ENCODE measurements at regions not wholly inside any gene's neighbourhood (a gene's known extent, or its start where the extent isn't known, plus 50 kb on each side); places are given as distances from the start of the nearest gene placed in this dataset.

DNA sequence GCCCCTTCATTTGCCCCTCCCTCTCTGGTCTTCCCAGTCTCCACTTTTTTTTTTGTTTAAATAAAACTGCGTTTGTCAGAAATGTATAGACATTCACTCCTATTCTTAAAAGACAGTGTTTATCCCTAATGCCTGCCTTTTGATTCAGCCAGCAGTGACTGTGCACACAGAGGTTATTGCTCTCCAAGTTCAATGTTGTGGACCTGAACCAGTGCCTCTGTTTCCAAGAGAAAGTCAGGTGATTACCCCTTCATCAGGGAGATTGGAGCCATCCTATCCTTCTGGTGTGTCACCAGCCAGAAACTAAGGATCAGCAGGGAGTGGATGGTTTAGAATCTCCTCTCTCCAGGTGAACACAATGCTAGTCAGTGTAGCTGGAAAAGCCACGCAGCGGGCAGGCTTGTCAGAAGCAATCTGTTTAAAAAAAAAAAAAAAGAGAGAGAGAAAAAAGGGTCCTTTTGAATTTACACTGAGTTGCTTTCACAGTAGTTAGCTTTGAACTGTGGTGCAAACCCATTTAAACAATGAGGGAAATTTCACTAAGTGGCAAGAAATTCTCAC, 167.5 kb upstream of the DMRT1 start (continued):
- TF ChIP-seq, protein P1, sequence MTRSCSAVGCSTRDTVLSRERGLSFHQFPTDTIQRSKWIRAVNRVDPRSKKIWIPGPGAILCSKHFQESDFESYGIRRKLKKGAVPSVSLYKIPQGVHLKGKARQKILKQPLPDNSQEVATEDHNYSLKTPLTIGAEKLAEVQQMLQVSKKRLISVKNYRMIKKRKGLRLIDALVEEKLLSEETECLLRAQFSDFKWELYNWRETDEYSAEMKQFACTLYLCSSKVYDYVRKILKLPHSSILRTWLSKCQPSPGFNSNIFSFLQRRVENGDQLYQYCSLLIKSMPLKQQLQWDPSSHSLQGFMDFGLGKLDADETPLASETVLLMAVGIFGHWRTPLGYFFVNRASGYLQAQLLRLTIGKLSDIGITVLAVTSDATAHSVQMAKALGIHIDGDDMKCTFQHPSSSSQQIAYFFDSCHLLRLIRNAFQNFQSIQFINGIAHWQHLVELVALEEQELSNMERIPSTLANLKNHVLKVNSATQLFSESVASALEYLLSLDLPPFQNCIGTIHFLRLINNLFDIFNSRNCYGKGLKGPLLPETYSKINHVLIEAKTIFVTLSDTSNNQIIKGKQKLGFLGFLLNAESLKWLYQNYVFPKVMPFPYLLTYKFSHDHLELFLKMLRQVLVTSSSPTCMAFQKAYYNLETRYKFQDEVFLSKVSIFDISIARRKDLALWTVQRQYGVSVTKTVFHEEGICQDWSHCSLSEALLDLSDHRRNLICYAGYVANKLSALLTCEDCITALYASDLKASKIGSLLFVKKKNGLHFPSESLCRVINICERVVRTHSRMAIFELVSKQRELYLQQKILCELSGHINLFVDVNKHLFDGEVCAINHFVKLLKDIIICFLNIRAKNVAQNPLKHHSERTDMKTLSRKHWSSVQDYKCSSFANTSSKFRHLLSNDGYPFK (CRISPR knock-in tag; IDR thresholded peaks at IDR 0.05; ENCODE audit: borderline replicate concordance): no peak
- TF ChIP-seq RBFOX2 (IDR thresholded peaks at IDR 0.05; ENCODE audit: low read depth, low read length) (peak; percentile 65), POLR2A (IDR thresholded peaks at IDR 0.05; ENCODE audit: insufficient read depth in 1 of 2, low read depth in 2 of 2, low read length in 2 of 2) (peak; percentile 20; a peak in 1 of 4 replicates), TBX3 (IDR thresholded peaks at IDR 0.05; ENCODE audit: borderline replicate concordance) (peak; percentile 75; the same call in 1 of the 2 replicates), SMYD3 (CRISPR knock-in tag; IDR thresholded peaks at IDR 0.05) (no peak), IKZF4 (CRISPR knock-in tag; IDR thresholded peaks at IDR 0.05; ENCODE audit: borderline replicate concordance, low read depth, not compliant biosample characterization) (no peak), PRDM10 (CRISPR knock-in tag; IDR thresholded peaks at IDR 0.05; ENCODE audit: low read depth) (peak; percentile 60; the same call in 1 of the 2 replicates), RXRB (CRISPR knock-in tag; IDR thresholded peaks at IDR 0.05; ENCODE audit: borderline replicate concordance) (peak; percentile 75), ZHX2 (IDR thresholded peaks at IDR 0.05; ENCODE audit: low read depth) (no peak), ZHX2 (CRISPR knock-in tag; IDR thresholded peaks at IDR 0.05; ENCODE audit: borderline replicate concordance) (no peak), PPARG (CRISPR knock-in tag; conservative IDR thresholded peaks at IDR 0.05) (0 out of 2 replicates have a peak, but pooled peaks have one; percentile 12)
- TF ChIP-seq, protein P2, sequence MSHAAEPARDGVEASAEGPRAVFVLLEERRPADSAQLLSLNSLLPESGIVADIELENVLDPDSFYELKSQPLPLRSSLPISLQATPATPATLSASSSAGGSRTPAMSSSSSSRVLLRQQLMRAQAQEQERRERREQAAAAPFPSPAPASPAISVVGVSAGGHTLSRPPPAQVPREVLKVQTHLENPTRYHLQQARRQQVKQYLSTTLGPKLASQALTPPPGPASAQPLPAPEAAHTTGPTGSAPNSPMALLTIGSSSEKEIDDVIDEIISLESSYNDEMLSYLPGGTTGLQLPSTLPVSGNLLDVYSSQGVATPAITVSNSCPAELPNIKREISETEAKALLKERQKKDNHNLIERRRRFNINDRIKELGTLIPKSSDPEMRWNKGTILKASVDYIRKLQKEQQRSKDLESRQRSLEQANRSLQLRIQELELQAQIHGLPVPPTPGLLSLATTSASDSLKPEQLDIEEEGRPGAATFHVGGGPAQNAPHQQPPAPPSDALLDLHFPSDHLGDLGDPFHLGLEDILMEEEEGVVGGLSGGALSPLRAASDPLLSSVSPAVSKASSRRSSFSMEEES (CRISPR knock-in tag; IDR thresholded peaks at IDR 0.05): peak; percentile 62
- TF ChIP-seq, protein P3, sequence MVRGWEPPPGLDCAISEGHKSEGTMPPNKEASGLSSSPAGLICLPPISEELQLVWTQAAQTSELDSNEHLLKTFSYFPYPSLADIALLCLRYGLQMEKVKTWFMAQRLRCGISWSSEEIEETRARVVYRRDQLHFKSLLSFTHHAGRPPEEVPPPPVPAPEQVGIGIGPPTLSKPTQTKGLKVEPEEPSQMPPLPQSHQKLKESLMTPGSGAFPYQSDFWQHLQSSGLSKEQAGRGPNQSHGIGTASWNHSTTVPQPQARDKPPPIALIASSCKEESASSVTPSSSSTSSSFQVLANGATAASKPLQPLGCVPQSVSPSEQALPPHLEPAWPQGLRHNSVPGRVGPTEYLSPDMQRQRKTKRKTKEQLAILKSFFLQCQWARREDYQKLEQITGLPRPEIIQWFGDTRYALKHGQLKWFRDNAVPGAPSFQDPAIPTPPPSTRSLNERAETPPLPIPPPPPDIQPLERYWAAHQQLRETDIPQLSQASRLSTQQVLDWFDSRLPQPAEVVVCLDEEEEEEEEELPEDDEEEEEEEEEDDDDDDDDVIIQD (CRISPR knock-in tag; IDR thresholded peaks at IDR 0.05; ENCODE audit: low read depth): peak; percentile 23; the same call in 1 of the 2 replicates

Measured in HepG2 (cell line).